ENCODE measurements at regions not wholly inside any gene's neighbourhood (a gene's known extent, or its start where the extent isn't known, plus 50 kb on each side); places are given as distances from the start of the nearest gene placed in this dataset.
A peak's percentile ranks its signal among the peaks of the same experiment; 100 is the strongest.
"Not testable (repeated sequence)": the region's sequence is repeated elsewhere in the genome, so short reads cannot be mapped to it uniquely, and the experiment has no call there.

- no peak for DNase-seq (ENCODE audit: insufficient read length, low spot score)
- FAIRE-seq: no peak
Observed at GRCh38 chr9:73095425-73095824, 56.2 kb upstream of the ANXA1 start.

- no peak for FAIRE-seq
- DNase-seq (ENCODE audit: insufficient read length, low spot score): no peak
Observed at GRCh38 chr9:73093740-73094379, 57.8 kb upstream of the ANXA1 start.

GRCh38 chr9:73093016-73093739 lies 58.5 kb upstream of the ANXA1 start:
- no peak for DNase-seq (ENCODE audit: insufficient read length, low spot score)
- FAIRE-seq: no peak

GRCh38 chr9:73091909-73092308 lies 59.8 kb upstream of the ANXA1 start:
- FAIRE-seq (no peak), DNase-seq (ENCODE audit: insufficient read length, low spot score) (no peak)

- DNase-seq (ENCODE audit: insufficient read length, low spot score) (no peak), FAIRE-seq (no peak)
Observed at GRCh38 chr9:73090214-73090613, 61.5 kb upstream of the ANXA1 start.

GRCh38 chr9:73089304-73089985 lies 62.2 kb upstream of the ANXA1 start:
- no peak for DNase-seq (ENCODE audit: insufficient read length, low spot score)
- FAIRE-seq: no peak

GRCh38 chr9:73087876-73088275 lies 63.8 kb upstream of the ANXA1 start:
- FAIRE-seq: not testable (repeated sequence)

GRCh38 chr9:73083519-73083918 lies 68.1 kb upstream of the ANXA1 start:
- FAIRE-seq: no peak
- no peak for DNase-seq (ENCODE audit: insufficient read length, low spot score)

More at GRCh38 chr9:73087876-73088275, 63.8 kb upstream of the ANXA1 start:
- not testable (repeated sequence) for DNase-seq (ENCODE audit: insufficient read length, low spot score)

- DNase-seq (ENCODE audit: insufficient read length, low spot score): peak; percentile 11
- FAIRE-seq: no peak
Observed at GRCh38 chr9:73081979-73082657, 69.5 kb upstream of the ANXA1 start.

GRCh38 chr9:73080110-73080694 lies 71.5 kb upstream of the ANXA1 start:
- no peak for DNase-seq (ENCODE audit: insufficient read length, low spot score)

GRCh38 chr9:73079326-73079725 lies 72.3 kb upstream of the ANXA1 start:
- no peak for DNase-seq (ENCODE audit: insufficient read length, low spot score)
- no peak for FAIRE-seq

More at GRCh38 chr9:73080110-73080694, 71.5 kb upstream of the ANXA1 start:
- no peak for FAIRE-seq

GRCh38 chr9:73077625-73078030 lies 74.0 kb upstream of the ANXA1 start:
- FAIRE-seq: no peak
- no peak for DNase-seq (ENCODE audit: insufficient read length, low spot score)

- no peak for DNase-seq (ENCODE audit: insufficient read length, low spot score)
- no peak for FAIRE-seq
Observed at GRCh38 chr9:73076970-73077369, 74.7 kb upstream of the ANXA1 start.

- DNase-seq (ENCODE audit: insufficient read length, low spot score): no peak
- FAIRE-seq: no peak
Observed at GRCh38 chr9:73074176-73074708, 77.4 kb upstream of the ANXA1 start.

- FAIRE-seq (no peak), DNase-seq (ENCODE audit: insufficient read length, low spot score) (no peak)
Observed at GRCh38 chr9:73073337-73074175, 78.1 kb upstream of the ANXA1 start.

- no peak for DNase-seq (ENCODE audit: insufficient read length, low spot score)
- FAIRE-seq: no peak
Observed at GRCh38 chr9:73067074-73067473, 84.6 kb upstream of the ANXA1 start.

- no peak for FAIRE-seq
- DNase-seq (ENCODE audit: insufficient read length, low spot score): no peak
Observed at GRCh38 chr9:73065439-73065838, 86.2 kb upstream of the ANXA1 start.

GRCh38 chr9:73064315-73064714 lies 87.3 kb upstream of the ANXA1 start:
- FAIRE-seq (no peak), DNase-seq (ENCODE audit: insufficient read length, low spot score) (no peak)

GRCh38 chr9:73061146-73061545 lies 90.5 kb upstream of the ANXA1 start:
- FAIRE-seq: no peak
- DNase-seq (ENCODE audit: insufficient read length, low spot score): no peak

- FAIRE-seq: no peak
Observed at GRCh38 chr9:73059247-73059646, 92.4 kb upstream of the ANXA1 start.

More at GRCh38 chr9:73059247-73059646, 92.4 kb upstream of the ANXA1 start:
- no peak for DNase-seq (ENCODE audit: insufficient read length, low spot score)
